ENCODE measurements at regions not wholly inside any gene's neighbourhood (a gene's known extent, or its start where the extent isn't known, plus 50 kb on each side); places are given as distances from the start of the nearest gene placed in this dataset.

- 9% methylated on average over 2 of the region's 2 CpGs for WGBS (ENCODE audit: low lambda C conversion rate)
- Histone ChIP-seq H3K27me3 (ENCODE audit: insufficient read depth) (no peaks in the 10 kb centered on the region), H3K79me2 (ENCODE audit: insufficient read depth) (no peaks in the 10 kb centered on the region), H3K27ac (ENCODE audit: low read depth in 2 of 2, low read length in 1 of 2) (peak overlapping the region; percentile 74 to 93; a peak in 3 of 4 replicates), H2AFZ (ENCODE audit: low read depth) (no peak overlapping the region), H4K20me1 (ENCODE audit: insufficient read depth) (no peaks in the 10 kb centered on the region), H3K4me3 (ENCODE audit: low read depth in 2 of 2, low read length in 1 of 2) (no peak overlapping the region), H3K9ac (peak overlapping the region; percentile 59; the same call in 1 of the 2 replicates), H3K9me2 (no peaks in the 10 kb centered on the region), H3K4me1 (ENCODE audit: control insufficient read depth in 1 of 2, insufficient read depth in 2 of 2, low read depth in 1 of 2, low read length in 1 of 2) (peaks cover 7 to 33% of the 10 kb centered on the region in 2 experiments), H3K4me2 (peak overlapping the region; percentile 20; the same call in 1 of the 2 replicates), H3F3A (replicated peaks; ENCODE audit: insufficient read depth) (peaks cover 28% of the 10 kb centered on the region), H3K36me3 (replicated peaks in 1 of 2; ENCODE audit: control insufficient read depth in 1 of 2, insufficient read depth in 2 of 2, low read length in 1 of 2) (peaks cover 0 to 3% of the 10 kb centered on the region in 2 experiments), H3K9me3 (no peaks in the 10 kb centered on the region)
- POLR2A ChIA-PET: no interaction called here
- CTCF ChIA-PET: no interaction called here
- no peak for DNase-seq
- peak; percentile 59; the same call in 1 of the 2 replicates for TF ChIP-seq MAX (IDR thresholded peaks at IDR 0.05; ENCODE audit: low read depth)
- TF ChIP-seq JUND (IDR thresholded peaks at IDR 0.05): peak; percentile 85
- TF ChIP-seq TAF1 (IDR thresholded peaks at IDR 0.05; ENCODE audit: borderline replicate concordance, low read depth, low read length): no peak
- no peak for TF ChIP-seq MXI1 (IDR thresholded peaks at IDR 0.05; ENCODE audit: low read depth, low read length)
- TF ChIP-seq GABPA (IDR thresholded peaks at IDR 0.05; ENCODE audit: low read depth): no peak
- peak; percentile 78; the same call in 1 of the 2 replicates for TF ChIP-seq RXRA (IDR thresholded peaks at IDR 0.05; ENCODE audit: borderline replicate concordance, low read depth)
- TF ChIP-seq NFIC (IDR thresholded peaks at IDR 0.05; ENCODE audit: borderline replicate concordance): peak; percentile 93
- TF ChIP-seq GATA2 (CRISPR knock-in tag; IDR thresholded peaks at IDR 0.05): no peak
- TF ChIP-seq FOSL2 (IDR thresholded peaks at IDR 0.05; ENCODE audit: borderline replicate concordance, low read depth): peak; percentile 80; the same call in 1 of the 2 replicates
- TF ChIP-seq POLR2AphosphoS5 (IDR thresholded peaks at IDR 0.05; ENCODE audit: low read depth, low read length): peak; percentile 63; the same call in 1 of the 2 replicates
- TF ChIP-seq, protein P1, sequence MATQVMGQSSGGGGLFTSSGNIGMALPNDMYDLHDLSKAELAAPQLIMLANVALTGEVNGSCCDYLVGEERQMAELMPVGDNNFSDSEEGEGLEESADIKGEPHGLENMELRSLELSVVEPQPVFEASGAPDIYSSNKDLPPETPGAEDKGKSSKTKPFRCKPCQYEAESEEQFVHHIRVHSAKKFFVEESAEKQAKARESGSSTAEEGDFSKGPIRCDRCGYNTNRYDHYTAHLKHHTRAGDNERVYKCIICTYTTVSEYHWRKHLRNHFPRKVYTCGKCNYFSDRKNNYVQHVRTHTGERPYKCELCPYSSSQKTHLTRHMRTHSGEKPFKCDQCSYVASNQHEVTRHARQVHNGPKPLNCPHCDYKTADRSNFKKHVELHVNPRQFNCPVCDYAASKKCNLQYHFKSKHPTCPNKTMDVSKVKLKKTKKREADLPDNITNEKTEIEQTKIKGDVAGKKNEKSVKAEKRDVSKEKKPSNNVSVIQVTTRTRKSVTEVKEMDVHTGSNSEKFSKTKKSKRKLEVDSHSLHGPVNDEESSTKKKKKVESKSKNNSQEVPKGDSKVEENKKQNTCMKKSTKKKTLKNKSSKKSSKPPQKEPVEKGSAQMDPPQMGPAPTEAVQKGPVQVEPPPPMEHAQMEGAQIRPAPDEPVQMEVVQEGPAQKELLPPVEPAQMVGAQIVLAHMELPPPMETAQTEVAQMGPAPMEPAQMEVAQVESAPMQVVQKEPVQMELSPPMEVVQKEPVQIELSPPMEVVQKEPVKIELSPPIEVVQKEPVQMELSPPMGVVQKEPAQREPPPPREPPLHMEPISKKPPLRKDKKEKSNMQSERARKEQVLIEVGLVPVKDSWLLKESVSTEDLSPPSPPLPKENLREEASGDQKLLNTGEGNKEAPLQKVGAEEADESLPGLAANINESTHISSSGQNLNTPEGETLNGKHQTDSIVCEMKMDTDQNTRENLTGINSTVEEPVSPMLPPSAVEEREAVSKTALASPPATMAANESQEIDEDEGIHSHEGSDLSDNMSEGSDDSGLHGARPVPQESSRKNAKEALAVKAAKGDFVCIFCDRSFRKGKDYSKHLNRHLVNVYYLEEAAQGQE (IDR thresholded peaks at IDR 0.05; ENCODE audit: low read depth, low read length): 0 out of 2 replicates have a peak, but pooled peaks have one; percentile 25
- TF ChIP-seq FOXM1 (IDR thresholded peaks at IDR 0.05; ENCODE audit: low read depth): peak; percentile 29; the same call in 1 of the 2 replicates
- peak; percentile 57; the same call in 1 of the 2 replicates for TF ChIP-seq MEF2A (IDR thresholded peaks at IDR 0.05; ENCODE audit: borderline replicate concordance, low read depth)
- TF ChIP-seq IRF3 (IDR thresholded peaks at IDR 0.05; ENCODE audit: low read depth, low read length): no peak
- TF ChIP-seq EZH2phosphoT487 (IDR thresholded peaks at IDR 0.05; ENCODE audit: borderline replicate concordance, low read depth): no peak
- TF ChIP-seq YY1 (IDR thresholded peaks at IDR 0.05; ENCODE audit: low read depth): no peak
- no peak for TF ChIP-seq CHD2 (IDR thresholded peaks at IDR 0.05; ENCODE audit: low read length, partially characterized antibody)
- peak; percentile 12; the same call in 1 of the 2 replicates for TF ChIP-seq RAD21 (IDR thresholded peaks at IDR 0.05; ENCODE audit: low read length)
- TF ChIP-seq, protein P2, sequence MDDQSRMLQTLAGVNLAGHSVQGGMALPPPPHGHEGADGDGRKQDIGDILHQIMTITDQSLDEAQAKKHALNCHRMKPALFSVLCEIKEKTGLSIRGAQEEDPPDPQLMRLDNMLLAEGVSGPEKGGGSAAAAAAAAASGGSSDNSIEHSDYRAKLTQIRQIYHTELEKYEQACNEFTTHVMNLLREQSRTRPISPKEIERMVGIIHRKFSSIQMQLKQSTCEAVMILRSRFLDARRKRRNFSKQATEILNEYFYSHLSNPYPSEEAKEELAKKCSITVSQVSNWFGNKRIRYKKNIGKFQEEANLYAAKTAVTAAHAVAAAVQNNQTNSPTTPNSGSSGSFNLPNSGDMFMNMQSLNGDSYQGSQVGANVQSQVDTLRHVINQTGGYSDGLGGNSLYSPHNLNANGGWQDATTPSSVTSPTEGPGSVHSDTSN (IDR thresholded peaks at IDR 0.05): peak; percentile 51
- TF ChIP-seq TEAD4 (IDR thresholded peaks at IDR 0.05; ENCODE audit: borderline replicate concordance, insufficient read depth): peak; percentile 74; the same call in 1 of the 2 replicates
- TF ChIP-seq RCOR1 (IDR thresholded peaks at IDR 0.05; ENCODE audit: low read length): no peak
- no peak for TF ChIP-seq FOXJ3 (CRISPR knock-in tag; IDR thresholded peaks at IDR 0.05)
- no peak for TF ChIP-seq NRF1 (IDR thresholded peaks at IDR 0.05; ENCODE audit: low read depth, low read length)
- TF ChIP-seq SMC3 (IDR thresholded peaks at IDR 0.05; ENCODE audit: low read depth, low read length): no peak
- TF ChIP-seq, protein P3, sequence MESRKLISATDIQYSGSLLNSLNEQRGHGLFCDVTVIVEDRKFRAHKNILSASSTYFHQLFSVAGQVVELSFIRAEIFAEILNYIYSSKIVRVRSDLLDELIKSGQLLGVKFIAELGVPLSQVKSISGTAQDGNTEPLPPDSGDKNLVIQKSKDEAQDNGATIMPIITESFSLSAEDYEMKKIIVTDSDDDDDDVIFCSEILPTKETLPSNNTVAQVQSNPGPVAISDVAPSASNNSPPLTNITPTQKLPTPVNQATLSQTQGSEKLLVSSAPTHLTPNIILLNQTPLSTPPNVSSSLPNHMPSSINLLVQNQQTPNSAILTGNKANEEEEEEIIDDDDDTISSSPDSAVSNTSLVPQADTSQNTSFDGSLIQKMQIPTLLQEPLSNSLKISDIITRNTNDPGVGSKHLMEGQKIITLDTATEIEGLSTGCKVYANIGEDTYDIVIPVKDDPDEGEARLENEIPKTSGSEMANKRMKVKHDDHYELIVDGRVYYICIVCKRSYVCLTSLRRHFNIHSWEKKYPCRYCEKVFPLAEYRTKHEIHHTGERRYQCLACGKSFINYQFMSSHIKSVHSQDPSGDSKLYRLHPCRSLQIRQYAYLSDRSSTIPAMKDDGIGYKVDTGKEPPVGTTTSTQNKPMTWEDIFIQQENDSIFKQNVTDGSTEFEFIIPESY (IDR thresholded peaks at IDR 0.05; ENCODE audit: borderline replicate concordance, low read depth): no peak
- TF ChIP-seq SIN3A (IDR thresholded peaks at IDR 0.05; ENCODE audit: borderline replicate concordance, low read depth, low read length): no peak; the same call in 1 of the 2 replicates
Measured at GRCh38 chrX:13223868-13224567, 95.8 kb downstream of the ATXN3L start.
